ENCODE measurements at regions not wholly inside any gene's neighbourhood (a gene's known extent, or its start where the extent isn't known, plus 50 kb on each side); places are given as distances from the start of the nearest gene placed in this dataset.
"Not testable (repeated sequence)": the region's sequence is repeated elsewhere in the genome, so short reads cannot be mapped to it uniquely, and the experiment has no call there.

DNA sequence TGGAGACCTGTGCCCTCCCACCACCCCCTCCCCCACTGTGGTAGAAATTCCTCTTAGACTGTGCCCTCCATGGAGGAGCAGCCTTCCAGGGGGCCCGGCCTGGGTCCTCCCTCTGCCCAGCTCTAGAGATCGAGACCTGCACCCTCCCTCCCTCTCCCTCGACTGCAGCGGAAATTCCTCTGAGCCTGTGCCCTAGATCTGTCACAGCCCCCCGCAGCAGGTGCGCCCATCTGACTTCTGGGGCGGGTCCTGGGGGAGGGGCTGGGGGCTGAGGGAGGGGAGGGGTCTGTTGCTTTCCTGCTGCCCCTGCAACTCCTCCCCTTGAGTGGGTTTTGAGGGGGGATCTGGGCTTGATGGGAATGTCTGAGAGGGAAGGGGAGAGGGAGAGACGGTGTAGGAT lies 177.8 kb upstream of the GSE1 start:
- DNase-seq = no peak

DNA sequence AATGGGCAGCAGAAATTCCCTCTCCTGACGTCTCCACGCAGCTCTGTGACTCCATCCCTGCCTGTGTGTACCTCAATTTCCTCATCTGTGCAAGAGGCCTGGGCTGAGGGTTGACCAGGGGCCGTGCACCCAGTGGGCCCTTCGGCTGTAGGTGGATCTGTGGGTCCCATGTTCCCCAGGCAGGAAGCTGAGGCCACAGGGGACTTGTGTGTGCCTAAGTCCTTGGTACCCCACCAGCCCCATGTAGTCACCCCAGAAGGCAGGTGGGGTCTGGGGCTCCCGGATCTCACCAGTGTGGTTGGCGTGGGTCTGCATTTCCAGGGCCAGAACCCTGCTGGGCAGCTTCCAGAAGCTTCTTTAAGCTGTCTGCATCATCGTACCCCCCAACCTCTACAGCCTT lies 177.4 kb upstream of the GSE1 start:
- no peak for DNase-seq

DNA sequence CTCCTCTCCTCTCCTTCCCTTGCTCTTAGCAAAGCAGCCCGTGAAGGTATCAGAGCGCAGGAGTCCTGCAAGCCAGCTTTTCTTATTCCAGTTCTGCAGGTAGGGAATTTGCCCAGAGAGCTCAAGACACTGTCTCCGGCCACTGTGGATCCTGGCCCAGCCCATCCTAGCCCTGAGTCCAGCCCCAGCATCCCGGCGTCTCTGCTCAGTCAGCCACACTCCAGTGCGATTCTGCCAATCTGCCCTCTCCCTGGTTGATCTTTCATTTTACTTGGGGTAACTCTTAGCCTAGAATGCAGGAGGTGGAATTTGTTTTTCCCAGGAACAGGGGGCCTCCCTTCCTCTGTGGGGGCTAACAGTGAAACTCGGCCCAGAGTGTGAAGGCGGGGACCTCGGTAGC lies 176.9 kb upstream of the GSE1 start:
- DNase-seq = no peak

DNA sequence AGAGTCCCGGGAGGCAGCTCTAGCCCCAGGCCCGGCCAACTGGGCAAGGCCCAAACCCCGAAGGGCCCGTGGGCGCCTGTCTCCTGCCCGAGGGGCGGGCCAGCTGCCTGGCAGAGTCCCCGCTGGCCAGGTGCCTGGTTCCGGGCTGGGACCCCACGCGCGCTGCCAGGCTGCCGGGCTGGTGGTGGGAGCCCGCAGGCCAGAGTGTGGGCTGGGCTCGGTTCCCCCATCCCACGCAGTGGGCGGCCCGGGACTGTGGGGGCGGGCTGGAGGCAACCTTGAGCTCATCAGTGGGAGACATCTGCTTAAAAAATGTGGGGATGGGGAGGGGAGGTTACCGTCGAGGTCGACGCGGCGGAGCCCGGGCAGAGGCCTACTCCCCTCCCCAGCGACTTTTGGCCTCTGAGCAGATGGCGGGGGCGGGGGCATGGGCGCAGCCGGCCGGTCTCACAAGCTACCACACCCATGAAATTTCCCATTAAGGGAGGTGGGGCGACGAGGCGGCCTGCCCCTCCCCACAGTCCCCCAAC lies 176.4 kb upstream of the GSE1 start:
- DNase-seq = no peak

DNA sequence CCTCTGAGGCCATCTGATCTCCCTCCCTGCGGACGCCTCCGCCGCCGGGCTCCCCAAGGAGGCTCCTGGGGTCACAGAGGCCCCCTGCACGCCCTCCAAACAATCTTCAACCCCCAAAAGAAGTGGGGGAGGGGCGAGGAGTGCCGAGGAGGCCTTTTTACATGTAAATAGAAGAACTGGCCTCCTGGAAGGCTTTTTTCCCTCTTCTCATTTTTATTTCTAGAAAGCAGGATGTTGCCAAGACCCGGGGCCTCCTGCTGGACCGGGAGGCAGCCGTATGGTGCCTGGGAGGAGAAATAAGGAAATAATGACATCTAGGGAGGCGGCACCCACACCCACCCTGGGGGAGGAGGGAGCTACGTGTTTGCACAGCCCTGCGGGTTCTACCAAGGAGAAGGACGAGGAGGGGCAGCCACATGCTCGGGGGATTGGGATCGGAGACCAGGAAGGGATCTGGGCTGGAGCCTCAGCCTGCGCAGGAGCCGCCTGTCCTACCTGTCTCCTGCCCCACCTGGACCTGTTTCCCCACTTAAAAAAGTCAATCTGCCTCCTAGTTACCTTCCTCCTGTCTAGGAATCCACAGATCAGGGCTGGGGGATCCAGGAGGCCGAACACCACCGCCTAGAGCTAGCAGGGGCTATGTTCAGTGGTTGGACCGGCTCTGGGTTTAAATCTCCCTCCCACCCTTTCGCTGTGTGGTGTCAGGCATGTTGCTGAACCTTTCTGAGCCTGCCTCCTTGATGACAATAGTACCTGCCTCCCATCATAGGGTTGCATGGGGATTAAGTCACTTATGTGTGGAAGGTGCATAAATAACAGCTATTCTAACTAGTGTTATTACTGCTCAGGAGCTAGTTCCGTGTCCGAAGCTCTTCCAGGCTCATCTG lies 175.7 kb upstream of the GSE1 start:
- DNase-seq = no peak

DNA sequence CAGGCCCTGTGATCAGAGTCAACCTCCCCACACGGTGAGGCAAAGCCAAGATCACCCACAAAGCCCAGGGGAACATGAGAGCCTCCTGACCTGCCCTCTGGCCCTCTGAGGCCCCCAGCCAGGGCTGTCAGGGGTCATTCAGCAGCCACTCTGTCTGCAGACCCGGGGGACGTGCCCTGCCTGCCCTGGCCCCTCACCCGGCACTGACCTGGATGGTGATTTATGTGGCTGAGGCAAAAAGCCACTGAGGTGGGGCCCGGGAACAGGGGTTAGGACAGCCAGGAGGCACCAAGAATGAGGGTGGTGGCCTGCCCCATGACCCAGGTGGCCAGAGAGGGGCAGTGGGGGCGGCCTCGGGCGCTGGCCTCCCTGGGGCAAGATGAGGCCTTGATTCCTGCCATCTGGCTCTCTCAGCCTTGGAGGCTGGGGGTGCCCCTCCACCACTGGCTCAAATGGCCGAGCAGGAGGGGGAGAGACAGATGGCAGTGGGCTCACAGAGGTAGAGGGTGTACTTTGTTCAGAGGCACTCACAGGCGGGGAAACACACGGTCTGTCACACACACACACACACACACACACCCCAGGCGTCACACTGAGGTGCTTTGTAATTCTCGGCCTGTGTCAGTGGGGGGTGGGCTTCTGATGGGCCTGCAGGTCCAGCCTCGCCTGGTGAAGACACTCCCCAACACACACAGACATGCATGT lies 174.0 kb upstream of the GSE1 start:
- no peak for DNase-seq

DNA sequence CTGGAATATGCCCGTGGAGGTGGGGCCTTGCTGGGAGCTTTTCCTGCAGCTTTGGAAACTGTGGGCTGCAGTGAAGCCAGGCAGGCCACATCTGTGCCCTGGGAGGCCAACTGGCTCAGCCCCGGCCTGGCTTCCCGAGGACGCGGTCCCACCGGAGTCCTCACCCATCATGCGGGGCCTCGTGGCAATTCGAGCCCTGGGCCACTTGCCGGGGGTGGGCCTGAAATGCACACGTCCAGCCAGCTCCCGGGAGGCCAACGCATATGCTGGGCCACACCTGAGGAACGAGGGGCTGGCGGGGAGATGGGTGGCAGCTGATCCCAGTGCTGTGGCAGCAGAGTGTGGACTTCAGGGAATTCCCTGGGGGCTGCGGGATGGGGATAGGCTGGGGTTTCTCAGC lies 172.4 kb upstream of the GSE1 start:
- no peak for DNase-seq

DNA sequence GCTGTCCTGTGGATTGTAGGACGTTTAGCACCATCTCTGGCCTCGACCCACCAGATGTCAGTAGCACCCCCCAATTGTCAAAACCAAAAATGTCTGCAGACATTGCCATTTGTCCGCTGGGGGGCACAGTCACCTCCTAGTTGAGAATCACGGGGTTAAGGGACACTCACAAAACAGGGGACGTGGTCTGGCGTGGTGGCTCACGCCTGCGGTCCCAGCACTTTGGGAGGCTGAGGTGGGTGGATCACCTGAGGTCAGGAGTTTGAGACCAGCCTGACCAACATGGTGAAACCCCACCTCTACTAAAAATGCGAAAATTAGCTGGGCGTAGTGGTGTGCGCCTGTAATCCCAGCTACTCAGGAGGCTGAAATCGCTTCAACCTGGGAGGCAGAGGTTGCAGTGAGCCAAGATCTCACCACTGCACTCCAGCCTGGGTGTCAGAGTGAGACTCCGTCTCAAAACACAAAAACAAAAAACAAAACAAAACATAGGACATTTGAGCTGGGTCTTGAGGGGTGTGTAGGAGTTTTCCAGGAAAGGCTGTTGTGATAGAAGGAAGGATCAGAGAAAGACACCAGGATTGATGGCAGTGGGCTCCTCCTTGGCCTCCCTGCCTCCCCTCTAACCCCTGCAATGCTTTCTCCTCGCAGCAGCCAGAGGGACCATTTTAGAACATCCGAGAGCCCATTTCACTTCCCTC lies 171.8 kb upstream of the GSE1 start:
- DNase-seq = no peak

DNA sequence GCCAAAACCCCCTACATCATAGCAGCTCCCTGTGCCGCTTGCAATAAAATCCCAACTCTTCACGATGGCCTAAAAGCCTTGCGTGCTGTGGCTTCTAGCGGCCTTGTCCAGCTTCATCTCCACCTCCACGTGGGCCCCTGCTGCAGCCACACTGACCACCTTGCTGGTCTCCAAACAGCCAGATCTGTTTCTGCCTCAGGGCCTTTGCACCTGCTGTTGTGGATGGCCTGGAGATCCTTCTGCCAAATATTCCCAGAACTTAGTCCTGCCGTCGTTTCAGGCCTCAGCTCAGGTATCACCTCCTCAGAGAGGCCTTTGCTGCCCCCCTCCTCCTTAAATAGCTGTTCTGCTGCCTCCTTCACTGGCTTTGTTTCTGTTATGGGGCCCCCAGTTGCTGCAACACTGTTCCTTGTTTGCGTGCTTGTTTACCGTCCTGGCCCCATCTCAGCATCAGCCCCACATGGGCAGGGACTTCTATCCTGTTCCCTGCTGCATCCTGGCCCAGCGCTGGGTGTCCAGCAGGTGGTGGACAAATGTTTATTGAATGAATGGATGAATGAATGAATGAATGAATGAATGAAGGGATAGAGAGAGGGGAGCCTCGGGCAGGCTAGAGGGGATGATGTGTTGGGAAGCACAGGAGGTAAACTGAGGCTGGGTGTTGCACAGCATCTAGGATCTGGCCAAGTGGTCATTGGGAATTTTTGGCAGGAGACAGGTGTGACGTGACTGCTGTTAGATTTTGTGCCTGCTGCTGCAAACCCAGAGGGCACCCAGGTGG lies 171.0 kb upstream of the GSE1 start:
- no peak for DNase-seq

DNA sequence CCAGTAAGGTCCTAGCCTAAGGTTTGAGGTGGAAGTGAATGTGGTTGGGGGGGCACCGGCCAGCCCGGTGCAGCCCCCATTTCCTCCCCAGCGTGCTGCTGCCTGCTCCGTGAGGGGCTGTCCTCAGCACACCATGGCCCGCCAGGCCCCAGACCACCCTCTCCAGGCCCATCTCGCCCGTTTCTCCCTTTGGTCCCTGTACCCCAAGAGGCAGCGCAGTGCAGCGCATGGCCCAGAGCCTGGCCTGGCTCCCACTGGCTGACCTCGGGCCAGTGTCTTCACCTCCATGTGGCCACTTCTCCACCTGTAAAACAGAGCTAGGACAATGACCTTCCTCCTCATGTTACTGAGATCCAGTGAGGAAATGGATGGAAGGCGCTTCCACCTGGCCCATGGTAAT lies 170.0 kb upstream of the GSE1 start:
- DNase-seq = no peak

DNA sequence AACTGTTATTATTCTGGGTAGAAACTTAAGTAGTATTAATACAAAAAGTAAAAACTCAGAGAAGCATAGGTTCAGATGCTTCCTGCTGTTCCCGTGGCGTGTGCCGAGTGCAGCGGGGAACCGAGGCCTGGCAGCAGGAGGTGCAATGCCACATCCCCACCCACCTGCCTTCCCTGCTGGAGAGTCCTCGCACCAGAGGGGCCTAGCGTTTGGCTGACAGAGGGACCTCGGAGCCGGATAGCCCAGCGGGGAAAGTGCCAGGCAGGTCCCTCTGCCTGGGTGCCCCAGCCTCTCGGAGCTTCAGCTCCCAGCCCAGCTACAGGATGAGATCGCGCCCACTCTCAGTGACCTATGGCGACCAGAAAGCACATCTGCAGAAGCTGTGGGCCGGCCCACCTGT lies 169.6 kb upstream of the GSE1 start:
- no peak for DNase-seq

DNA sequence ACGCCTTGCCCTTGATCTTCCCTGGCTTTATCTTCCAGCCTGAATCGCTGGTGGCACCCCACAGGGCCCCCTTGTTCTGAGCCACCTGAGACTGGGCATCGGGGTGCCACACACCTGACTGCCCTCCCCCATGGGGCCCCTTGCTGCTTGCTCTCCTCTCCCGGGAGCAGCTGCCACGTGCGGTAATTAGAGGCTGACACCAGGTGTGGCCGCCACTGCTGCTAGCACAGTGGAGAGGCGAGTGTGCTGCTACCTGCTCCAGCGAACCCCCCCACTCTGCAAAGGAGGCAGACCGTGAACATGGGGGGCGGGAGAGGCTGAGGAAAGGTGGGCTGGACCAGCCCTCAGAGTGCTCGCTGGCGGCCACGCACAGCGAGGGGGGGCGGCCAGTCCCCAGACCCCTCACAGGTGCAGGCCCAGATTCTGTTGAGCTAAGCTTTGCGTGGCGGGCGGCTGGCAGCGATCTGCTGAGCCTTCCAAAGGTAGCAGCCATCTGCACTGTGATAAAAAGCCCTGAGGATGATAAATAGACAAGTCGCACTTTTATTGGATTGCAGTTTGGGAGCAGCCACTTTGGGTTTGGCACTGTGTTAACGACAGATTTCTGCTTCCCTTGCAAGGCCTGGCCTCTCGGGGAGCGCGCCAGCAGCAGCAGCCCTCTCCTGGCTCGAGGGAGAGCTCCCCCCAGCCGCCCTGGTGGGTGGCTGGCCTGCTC lies 167.9 kb upstream of the GSE1 start:
- no peak for DNase-seq

DNA sequence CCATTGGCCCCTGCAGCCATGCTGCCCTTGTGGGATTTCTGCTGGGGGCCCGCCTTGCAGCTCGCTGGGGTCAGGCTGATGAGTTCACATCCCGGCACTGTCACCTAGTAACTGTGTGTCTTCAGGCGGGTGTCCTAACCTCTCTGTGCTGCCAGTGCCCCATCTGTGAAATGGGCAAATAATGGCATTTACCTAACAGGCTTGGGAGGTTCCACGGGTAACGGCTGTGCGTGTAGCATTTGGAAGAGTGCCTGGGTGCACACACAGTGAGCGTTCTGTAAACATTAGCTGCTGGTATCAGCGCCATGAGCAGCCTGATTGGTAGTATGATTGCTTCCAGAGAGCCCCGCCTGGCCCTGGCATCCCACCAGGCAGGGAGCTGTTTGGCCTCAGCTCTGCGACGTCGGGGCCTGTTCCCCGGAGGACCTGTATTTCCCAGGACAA lies 167.3 kb upstream of the GSE1 start:
- DNase-seq = no peak

DNA sequence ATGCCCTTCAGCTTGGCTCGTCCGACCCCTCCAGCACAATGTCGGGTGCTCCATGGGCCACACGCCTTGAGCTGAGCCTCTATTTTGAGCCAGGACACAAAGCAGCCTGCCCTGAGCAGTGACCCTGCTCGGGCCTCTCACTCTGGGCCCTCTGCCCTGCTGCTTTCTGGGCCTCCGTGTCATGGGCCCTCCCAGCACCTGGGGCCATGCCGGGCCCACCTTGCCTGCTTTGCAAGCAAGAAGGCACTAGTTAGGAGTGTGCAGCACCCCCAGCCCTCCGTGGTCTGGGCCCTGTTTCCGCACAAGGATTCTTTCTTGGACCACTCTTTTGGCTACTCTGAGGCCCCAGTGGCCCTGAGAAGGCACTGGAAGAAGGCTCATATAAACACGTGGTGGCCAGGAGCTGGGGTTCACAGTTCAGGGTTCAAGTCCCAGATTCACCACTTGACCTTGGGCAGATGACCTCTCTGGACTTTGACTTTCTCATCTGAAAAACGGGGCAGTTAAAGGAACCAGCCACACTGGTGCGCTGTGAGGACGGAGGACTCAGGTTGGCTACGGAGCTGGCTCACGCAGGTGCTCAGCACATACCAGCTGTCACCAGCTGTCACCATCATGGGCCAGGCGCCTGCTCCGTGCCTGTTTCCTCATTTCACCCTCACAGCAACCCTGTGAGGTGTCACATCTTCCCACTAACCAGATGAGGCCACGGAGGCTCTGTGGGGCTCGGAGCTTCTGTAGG lies 166.0 kb upstream of the GSE1 start:
- no peak for DNase-seq

DNA sequence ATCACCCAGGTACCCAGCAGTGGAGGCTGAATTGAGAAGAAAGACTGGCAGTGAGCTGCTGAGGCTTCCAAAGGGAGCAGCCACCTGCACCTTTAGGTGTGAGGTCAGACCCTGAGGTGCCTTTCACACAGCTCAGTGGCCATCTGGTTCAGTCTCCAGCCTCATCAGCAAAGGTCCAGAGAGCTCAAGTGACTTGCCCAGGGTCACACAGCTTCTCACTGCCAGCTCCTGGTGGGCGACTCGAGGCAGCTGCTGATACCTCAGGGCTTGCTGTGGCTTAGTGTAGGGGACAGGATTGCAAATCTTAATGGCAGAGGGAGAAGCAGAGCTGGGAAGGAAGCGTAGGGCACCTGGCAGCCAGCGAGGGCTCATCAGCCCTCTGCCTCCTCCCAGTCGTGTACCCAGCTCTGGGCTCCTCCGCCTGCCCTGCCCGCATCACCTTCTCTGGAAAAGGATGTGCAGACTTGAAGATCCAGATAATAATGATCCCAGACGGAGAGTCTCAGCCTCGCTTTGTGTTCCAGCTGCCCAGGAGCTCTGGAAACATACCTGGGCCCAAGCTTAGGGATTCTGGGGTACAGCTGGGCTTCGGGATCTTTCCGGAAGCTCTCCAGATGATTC lies 165.3 kb upstream of the GSE1 start:
- no peak for DNase-seq

DNA sequence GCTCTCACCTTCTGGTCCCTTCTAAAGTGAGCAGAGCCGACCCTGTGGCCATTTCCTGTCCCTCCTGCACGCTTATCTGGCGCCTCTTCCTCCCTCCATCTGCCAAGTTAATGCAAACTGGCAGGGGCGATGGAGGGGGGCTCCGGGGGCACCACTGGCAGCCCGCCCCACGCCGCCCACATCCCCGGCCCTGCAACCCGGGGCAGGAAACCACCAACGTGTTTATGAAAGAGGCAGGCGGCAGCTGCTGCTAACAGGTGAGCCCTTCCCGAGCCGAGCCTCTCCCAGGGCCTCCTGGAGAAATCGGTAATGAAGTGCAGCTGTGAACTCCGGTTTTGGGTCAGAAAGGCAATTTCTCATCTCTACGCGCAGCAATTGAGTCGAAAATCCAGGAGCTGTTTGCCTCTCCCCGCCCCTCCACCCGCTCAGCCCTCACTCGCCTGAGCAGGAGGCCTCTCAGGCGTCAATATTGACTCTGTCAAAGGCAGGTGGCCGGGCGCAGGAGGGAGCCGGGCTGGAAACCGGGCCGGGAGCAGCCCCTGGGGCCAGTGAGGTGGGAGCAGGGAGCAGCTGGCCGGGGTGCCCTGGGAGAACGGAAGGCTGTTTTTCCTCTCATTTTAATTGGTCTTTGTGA lies 164.4 kb upstream of the GSE1 start:
- DNase-seq = peak; percentile 16 to 31

DNA sequence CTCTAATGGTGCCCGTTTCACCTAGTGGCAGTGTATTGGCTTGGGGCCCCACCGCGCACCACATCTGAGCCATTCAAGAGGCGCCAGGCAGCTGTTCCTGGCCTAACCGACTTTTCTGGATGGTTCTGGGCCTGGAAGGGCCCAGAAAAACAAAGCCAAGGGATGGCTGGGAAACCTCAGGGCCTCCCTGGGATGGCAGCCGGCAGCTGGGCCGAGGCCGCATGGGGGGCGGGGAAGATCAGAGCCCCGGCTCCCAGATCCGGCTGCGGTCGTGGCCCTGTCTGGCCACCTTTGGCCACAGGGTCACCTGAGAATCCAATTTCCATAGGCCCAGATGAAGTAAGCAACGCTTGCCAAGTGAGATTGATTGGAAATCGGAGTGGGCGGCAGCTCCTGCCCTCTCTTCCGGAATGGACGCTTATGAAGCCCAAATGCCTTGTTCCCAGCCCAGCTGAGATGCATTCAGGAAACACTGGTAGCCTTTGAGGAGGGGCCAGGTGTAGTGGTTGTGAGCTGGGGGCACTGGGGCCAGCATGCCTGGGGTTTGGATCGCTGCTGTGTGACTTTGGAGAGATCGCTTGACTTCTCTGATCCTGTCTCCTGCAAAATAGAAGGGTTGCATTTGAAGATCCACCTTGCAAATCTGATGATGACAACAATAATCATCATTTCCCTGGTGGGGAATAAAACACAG lies 163.8 kb upstream of the GSE1 start:
- no peak for DNase-seq

DNA sequence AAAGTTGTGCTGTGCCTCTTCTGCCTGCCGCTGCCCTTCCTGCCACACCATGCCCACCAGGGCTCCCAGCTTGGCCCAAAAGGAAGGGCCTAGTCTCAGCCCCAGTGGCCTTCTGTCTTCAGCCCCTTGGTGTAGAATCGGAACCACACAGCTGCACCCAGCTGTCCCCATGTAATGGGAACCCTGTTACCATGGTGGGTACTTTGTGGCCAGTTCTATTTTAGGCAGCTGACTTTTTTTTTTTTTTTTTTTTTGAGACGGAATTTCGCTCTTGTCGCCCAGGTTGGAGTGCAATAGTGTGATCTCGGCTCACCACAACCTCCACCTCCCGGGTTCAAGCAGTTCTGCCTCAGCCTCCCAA lies 163.3 kb upstream of the GSE1 start:
- DNase-seq = no peak

DNA sequence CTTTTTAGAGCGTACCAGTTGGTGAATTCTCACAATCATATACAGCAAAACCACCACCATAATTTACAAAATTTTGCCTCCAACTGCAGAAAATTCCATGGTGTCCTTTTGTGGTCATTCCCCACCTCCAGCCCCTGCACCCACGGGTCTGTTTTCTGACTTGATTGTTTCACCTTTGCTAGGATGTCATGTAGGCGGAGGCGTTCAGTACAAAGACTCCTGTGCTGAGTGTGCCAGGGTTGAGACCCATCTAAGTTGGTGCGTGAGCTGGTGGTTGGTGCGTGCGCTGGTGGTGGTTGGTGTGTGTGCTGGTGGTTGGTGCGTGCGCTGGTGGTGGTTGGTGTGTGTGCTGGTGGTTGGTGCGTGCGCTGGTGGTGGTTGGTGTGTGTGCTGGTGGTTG lies 162.0 kb upstream of the GSE1 start:
- not testable (repeated sequence) for DNase-seq

Measured in activated CD4-positive, alpha-beta T cell treated with anti-CD3 and anti-CD28 coated beads, Interleukin-2, amount 50 U/mL, for 4 hours (primary cell).